GM21619 (cell line): ENCODE measurements at regions not wholly inside any gene's neighbourhood (a gene's known extent, or its start where the extent isn't known, plus 50 kb on each side); places are given as distances from the start of the nearest gene placed in this dataset.
"Not testable (repeated sequence)": the region's sequence is repeated elsewhere in the genome, so short reads cannot be mapped to it uniquely, and the experiment has no call there.

Source experiments
- ATAC-seq: cut with Tn5 transposase; IDR thresholded peaks from one replicate; pipeline ENCODE4 v1.9.1; 2021; ENCODE audit not compliant: unreplicated experiment

DNA sequence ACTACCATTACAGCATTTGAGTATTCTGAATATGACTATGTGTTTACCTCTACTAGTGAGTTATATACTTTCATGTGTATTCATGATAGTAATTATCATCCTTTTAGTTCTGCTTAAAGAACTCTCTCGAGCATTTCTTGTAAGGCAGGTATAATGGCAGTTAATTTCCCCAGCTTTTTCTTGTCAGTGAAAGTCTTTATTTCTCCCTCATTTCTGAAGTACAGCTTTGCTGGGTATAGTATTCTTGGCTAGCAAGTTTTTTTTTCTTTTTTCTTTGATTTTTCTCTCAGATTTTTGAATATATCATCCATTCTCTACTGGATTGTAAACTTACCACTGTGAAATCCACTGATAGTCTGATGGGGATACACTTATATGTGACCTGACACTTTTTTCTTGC, 165.9 kb upstream of the ARHGAP5 start:
- no peak for ATAC-seq

GRCh38 chr14:31913370-31913769, 163.7 kb upstream of the ARHGAP5 start:
- no peak for ATAC-seq

- ATAC-seq = not testable (repeated sequence)
These were observed 158.8 kb upstream of the ARHGAP5 start for GRCh38 chr14:31918289-31918688.

GRCh38 chr14:31920001-31920400, 157.1 kb upstream of the ARHGAP5 start:
- ATAC-seq = no peak

DNA sequence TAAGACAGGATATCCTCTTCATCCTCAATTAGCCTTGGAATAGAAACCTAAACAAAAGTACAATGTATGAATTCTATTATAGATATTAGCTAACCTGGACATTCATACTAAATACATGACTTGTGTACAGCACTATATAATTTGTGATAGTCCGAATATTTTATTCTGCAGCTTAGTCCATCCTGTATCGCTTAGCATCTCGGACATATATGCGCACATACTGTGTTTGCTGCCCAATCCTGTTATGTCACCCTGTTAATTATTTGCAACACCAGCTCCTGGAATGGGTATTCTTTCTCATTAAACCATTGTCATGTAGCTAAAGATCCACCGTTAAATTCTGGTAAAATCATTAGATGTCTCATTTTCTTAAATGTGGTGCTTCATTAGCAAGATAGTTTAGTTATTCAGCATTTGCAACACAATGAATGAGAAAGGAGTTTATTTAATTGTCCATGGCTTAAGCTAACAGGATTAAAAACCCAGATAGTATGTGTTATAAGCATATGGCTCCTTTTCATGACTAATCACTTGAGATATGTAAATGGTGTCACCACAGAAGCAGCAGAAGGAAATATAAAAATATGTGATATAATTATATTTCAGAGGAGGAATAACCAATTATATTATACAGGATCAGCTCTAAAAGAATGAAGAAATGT, 156.0 kb upstream of the ARHGAP5 start:
- ATAC-seq = no peak

DNA sequence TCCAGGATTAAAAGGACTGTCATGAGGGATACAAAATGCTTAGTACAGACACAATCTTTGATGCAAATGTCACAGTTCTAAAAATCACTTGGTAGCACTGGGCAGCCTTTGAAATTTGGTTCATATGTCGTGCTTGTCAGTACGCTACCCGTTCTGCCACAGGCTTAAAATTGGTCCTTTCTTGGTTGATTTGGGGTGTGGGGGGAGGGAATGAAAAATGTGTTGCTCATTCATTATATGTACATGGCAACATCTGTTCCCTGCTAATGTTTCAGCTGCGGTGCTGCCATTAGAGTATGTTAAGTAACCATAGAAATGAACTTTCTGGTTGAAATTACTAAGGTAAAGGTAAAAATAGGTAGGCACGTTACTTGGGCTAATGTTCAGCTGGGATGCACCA, 155.4 kb upstream of the ARHGAP5 start:
- no peak for ATAC-seq

GRCh38 chr14:31926123-31926522, 151.0 kb upstream of the ARHGAP5 start:
- ATAC-seq = no peak

DNA sequence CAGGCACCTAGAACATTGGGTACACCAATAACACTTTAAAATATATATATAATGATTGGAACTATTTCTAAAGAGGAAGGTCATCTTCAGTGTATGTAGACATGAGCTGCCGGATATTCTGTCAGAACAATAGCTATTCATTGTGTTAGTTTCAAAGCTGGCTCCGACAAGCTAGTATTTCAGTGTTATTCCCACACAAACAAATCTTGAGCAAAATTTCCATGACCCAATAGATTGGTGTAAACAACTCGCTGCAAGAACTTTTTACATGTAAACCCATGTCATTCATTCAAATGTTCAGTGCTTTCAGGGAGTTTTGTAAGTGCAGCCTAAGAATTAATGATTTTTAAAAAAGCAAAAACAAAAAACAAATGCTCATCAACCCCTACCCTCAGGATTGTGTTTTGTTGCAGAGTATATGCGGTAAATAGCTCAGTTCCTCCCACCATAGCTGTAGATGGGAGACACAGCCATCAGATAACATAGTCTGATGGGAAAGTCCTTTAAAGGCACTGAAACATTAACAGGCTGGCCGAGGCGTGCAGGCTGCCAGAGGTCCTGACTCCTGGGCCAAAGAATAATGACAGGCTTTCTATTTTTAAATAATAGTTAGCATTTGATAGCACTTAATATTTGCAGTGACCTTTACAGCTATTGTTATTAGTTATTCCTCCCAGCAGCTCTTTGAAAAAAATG, 150.3 kb upstream of the ARHGAP5 start:
- ATAC-seq = no peak

- ATAC-seq = no peak
These were observed 149.7 kb upstream of the ARHGAP5 start for GRCh38 chr14:31927348-31927832.

DNA sequence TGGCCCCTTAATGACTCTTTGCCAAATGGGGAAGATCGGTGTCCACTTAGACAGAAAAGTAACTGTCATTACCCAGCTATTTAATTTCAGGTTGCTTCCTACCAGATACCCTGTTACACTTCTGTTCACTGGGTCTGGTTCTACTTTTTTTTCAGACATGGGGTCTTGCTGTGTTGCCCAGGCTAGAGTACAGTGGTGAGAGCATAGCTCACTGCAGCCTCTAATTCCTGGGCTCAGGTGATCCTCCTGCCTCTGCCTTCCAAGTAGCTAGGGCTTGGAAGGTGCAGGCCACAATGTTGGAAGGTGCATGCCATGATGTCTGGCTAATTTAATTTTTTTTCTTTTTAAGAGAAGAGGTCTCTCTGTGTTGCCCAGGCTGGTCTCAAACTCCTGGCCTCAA, 147.0 kb upstream of the ARHGAP5 start:
- no peak for ATAC-seq

DNA sequence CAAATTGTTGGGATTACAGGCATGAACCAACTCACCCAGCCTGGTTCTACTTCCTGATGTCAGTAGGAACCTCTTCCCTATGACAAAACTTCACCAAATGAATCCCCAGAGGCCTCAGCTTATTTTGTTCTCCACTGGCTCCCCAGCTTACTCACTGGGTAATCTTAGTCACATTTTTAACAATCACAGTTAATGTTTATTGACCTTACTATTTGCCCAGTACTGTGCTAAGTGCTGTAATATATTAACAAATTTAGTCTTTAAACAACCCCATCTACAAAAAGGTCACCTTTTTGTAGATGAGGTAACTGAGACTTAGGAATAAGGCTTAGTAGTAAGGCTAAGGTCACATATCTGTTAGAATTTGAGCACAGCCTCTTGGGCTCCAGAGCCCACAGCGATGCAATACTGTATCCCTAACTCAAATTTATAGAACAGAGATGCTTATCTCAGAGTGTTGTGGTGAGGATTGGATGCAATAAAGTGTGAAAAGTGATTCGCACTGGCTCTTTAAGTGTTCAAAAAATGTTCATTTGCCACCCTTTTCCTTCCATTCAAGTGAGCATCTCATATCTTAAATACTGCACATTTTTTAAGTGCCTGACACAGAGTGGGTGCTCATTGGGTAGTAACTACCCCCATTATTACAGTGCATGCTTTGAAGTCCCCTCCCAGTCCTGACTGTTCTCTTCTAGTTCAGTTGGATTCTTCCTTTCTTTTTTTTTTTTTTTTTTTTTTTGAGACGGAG, 146.4 kb upstream of the ARHGAP5 start:
- no peak for ATAC-seq

- ATAC-seq = no peak
These were observed 144.4 kb upstream of the ARHGAP5 start for GRCh38 chr14:31932675-31933074.

DNA sequence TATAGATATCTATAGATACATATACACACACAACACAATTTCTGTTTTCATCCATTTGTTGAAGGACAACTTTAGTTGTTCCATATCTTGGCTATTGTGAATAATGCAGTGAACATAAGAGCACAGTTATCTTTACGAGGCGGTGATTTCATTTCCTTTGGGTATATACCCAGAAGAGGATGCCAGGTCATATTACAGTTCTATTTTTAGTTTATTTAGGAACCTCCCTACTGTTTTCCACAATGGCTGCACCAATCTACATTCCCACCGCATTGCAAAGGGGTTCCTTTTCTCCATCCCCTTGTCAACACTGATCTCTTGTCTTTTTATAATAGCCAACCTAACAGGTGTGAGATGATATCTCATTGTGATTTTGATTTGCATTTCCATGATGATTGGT, 143.4 kb upstream of the ARHGAP5 start:
- ATAC-seq = no peak

DNA sequence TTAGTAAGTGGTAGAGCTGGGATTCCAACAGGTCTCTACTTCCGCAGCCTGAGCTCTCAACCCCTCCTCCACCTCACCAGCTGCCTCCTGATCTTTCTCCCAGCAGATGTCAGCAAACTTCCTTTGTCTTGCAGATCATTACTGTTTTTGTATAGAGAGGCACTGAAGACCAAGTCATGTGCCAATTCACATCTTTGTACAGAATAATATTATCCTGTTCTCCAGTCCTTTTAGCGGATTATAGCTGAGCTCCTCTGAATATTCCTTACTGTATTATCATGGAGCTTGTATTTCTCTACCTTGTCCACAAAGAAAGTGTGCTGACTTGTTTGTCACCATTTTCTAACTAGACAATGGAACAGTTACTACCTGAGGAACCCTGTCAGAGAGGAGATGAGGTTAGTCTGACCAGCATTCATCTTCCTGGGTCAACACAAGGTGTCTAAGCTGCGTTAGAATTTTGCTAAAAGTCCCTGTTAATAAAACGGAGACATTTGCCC, 142.3 kb upstream of the ARHGAP5 start:
- no peak for ATAC-seq

GRCh38 chr14:31935391-31935790, 141.7 kb upstream of the ARHGAP5 start:
- no peak for ATAC-seq

GRCh38 chr14:31936115-31936514, 141.0 kb upstream of the ARHGAP5 start:
- ATAC-seq = no peak

DNA sequence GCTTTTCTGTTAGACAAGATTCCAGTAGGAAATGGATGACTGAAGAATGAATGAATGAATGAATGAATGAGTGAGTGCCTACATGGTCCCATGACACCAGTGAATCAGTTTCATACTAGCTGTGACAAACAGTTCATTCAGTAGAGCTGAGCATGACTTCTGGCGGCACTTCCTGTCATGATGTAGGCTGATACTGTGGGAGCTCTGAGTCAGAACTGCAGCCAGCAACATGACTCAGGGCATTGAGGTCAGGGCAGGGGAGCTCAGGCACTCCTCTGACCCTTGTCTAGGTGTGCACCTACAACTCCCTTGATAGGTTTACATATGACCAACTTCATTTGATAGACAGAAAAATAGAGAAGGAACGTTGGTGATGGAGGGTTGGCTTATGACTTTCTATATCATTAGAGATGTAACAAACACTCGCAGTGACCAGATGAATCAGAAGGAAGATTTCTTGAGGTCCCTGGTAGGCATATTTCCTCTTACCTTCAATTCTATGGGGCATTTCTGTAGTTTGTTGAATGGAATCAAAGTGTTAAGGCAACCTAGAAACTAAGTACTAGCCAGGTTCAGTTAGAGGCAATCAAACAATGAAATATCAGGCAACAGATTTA, 139.3 kb upstream of the ARHGAP5 start:
- peak; percentile 99 for ATAC-seq

GRCh38 chr14:31939934-31940333, 137.2 kb upstream of the ARHGAP5 start:
- ATAC-seq = no peak

DNA sequence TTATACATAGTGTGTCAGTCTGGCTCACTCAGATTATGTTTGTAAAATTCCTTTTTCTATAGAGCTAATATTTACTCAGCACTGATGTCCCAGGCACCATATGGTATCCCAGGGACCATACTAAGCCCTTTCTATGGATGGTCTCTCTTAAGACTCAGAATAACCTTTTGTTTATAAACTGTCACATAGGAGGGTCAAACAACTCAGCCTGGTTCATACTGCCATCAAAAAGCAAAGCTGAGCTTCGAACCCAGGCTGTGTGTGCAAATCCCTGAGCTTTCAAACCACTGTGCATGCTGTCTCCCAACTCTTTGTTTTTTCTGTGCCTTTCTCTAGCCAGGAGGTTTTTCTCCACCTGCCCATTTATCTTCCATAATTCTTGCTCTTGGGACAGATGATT, 135.6 kb upstream of the ARHGAP5 start:
- no peak for ATAC-seq

- no peak for ATAC-seq
These were observed 134.8 kb upstream of the ARHGAP5 start for GRCh38 chr14:31942166-31942841.
